HEK293 (cell line): ENCODE measurements at regions not wholly inside any gene's neighbourhood (a gene's known extent, or its start where the extent isn't known, plus 50 kb on each side); places are given as distances from the start of the nearest gene placed in this dataset.
A peak's percentile ranks its signal among the peaks of the same experiment; 100 is the strongest.

ENCODE experiments used
- CTCF ChIA-PET: fragments of 350-600 bp; formaldehyde crosslinking; extraction: SDS; loops from one replicate; lab custom pipeline; 2021; ENCODE audit warnings: antibody characterized with exemption; lab: Yijun Ruan, JAX
- POLR2A ChIA-PET: fragments of 300-600 bp; formaldehyde crosslinking; extraction: SDS; loops from one replicate; lab custom pipeline; 2020; ENCODE audit warnings: antibody characterized with exemption, inconsistent platforms; lab: Yijun Ruan, JAX
- H3K27ac ChIP-seq: fragments of 200-500 bp; sonication (Bioruptor generic); 2 replicates; pipeline ENCODE4 v1.5.1; 2014; ENCODE audit warnings: low read depth, low read length, control low read depth, inconsistent platforms; ENCODE audit errors: extremely low read depth
- H3K36me3 ChIP-seq, 2 experiments: fragments of 200-500 bp in 1 of 2; sonication (Bioruptor generic) in 1 of 2; 1 replicate in 1 of 2; 2 replicates in 1 of 2; pipeline ENCODE4 v1.5.1; 2014 to 2017; ENCODE audit warnings: inconsistent platforms in 2 of 2, low read length in 2 of 2; ENCODE audit not compliant: control insufficient read depth in 2 of 2, insufficient read depth in 1 of 2
- H3K4me1 ChIP-seq: fragments of 200-500 bp; sonication (Bioruptor generic); 2 replicates; pipeline ENCODE4 v1.5.1; 2014; ENCODE audit warnings: mild to moderate bottlenecking, low read length, inconsistent platforms; ENCODE audit not compliant: control insufficient read depth, insufficient read depth
- H3K4me3 ChIP-seq: 2 replicates; pipeline ENCODE4 v1.5.1; 2011; ENCODE audit warnings: low read depth, mild to moderate bottlenecking, control low read depth, low read length, moderate library complexity
- H3K9me3 ChIP-seq: fragments of 200-500 bp; sonication (Bioruptor generic); 2 replicates; pipeline ENCODE4 v1.5.1; 2014; ENCODE audit warnings: low read depth, low read length, inconsistent platforms; ENCODE audit not compliant: control insufficient read depth, insufficient read depth
- GLIS1 ChIP-seq: fragments of 450-650 bp; formaldehyde crosslinking; IDR thresholded peaks from 2 replicates; pipeline ENCODE4 v1.5.1; 2016; ENCODE audit warnings: missing biosample characterization, missing genetic modification characterization
- KLF7 ChIP-seq: fragments of 450-650 bp; formaldehyde crosslinking; IDR thresholded peaks from 2 replicates; pipeline ENCODE4 v1.5.1; 2016; ENCODE audit warnings: missing biosample characterization, missing genetic modification characterization, borderline replicate concordance
- PRDM1 ChIP-seq: fragments of 450-650 bp; formaldehyde crosslinking; IDR thresholded peaks from 2 replicates; pipeline ENCODE4; 2016; ENCODE audit warnings: missing biosample characterization, missing genetic modification characterization
- TCF7L2 ChIP-seq: IDR thresholded peaks from 2 replicates; pipeline ENCODE4 v1.6.1; 2011; ENCODE audit warnings: low read depth, mild to moderate bottlenecking, inconsistent platforms, low read length, moderate library complexity, borderline replicate concordance
- TRIM28 ChIP-seq: IDR thresholded peaks from 2 replicates; pipeline ENCODE4 v1.6.1; 2011; ENCODE audit warnings: low read length, control low read depth, borderline replicate concordance
- ZBTB17 ChIP-seq: fragments of 450-650 bp; formaldehyde crosslinking; IDR thresholded peaks from 2 replicates; pipeline ENCODE4 v1.5.1; 2016; ENCODE audit warnings: missing biosample characterization, missing genetic modification characterization
- ZFP37 ChIP-seq: fragments of 450-650 bp; formaldehyde crosslinking; IDR thresholded peaks from 2 replicates; pipeline ENCODE4 v1.5.1; 2016; ENCODE audit warnings: missing biosample characterization, missing genetic modification characterization
- ZFP41 ChIP-seq: fragments of 450-650 bp; formaldehyde crosslinking; IDR thresholded peaks from 2 replicates; pipeline ENCODE4 v1.5.1; 2016; ENCODE audit warnings: missing biosample characterization, missing genetic modification characterization, borderline replicate concordance
- ZNF133 ChIP-seq: fragments of 450-650 bp; formaldehyde crosslinking; IDR thresholded peaks from 2 replicates; pipeline ENCODE4 v1.5.1; 2016; ENCODE audit warnings: missing biosample characterization, missing genetic modification characterization
- ZNF169 ChIP-seq: fragments of 450-650 bp; formaldehyde crosslinking; IDR thresholded peaks from 2 replicates; pipeline ENCODE4 v1.5.1; 2016; ENCODE audit warnings: missing biosample characterization, missing genetic modification characterization
- ZNF19 ChIP-seq: fragments of 450-650 bp; formaldehyde crosslinking; IDR thresholded peaks from 2 replicates; pipeline ENCODE4; 2016; ENCODE audit warnings: missing biosample characterization, missing genetic modification characterization, low read depth
- ZNF2 ChIP-seq: fragments of 450-650 bp; formaldehyde crosslinking; IDR thresholded peaks from 2 replicates; pipeline ENCODE4 v1.5.1; 2016; ENCODE audit warnings: missing biosample characterization, missing genetic modification characterization
- ZNF433 ChIP-seq: fragments of 450-650 bp; formaldehyde crosslinking; IDR thresholded peaks from 2 replicates; pipeline ENCODE4 v1.5.1; 2016; ENCODE audit warnings: missing biosample characterization, missing genetic modification characterization, low read depth
- ZNF529 ChIP-seq: fragments of 450-650 bp; formaldehyde crosslinking; IDR thresholded peaks from 2 replicates; pipeline ENCODE4 v1.5.1; 2017; ENCODE audit warnings: missing genetic modification characterization, missing biosample characterization; ENCODE audit not compliant: insufficient replicate concordance
- ZNF561 ChIP-seq: fragments of 450-650 bp; IDR thresholded peaks from 2 replicates; pipeline ENCODE4 v1.5.1; 2018; ENCODE audit warnings: missing biosample characterization, missing genetic modification characterization, borderline replicate concordance
- ZNF580 ChIP-seq: fragments of 450-650 bp; formaldehyde crosslinking; IDR thresholded peaks from 2 replicates; pipeline ENCODE4 v1.5.1; 2016; ENCODE audit warnings: missing biosample characterization, missing genetic modification characterization
- ZNF670 ChIP-seq: fragments of 450-650 bp; formaldehyde crosslinking; IDR thresholded peaks from 2 replicates; pipeline ENCODE4 v1.5.1; 2016; ENCODE audit warnings: missing biosample characterization, missing genetic modification characterization, low read depth
- TF ChIP-seq, protein P1 (sequence below): fragments of 450-650 bp; formaldehyde crosslinking; IDR thresholded peaks from 2 replicates; pipeline ENCODE4 v1.5.1; 2016; ENCODE audit warnings: missing biosample characterization, missing genetic modification characterization
- TF ChIP-seq, protein P2 (sequence below): sonication (generic); formaldehyde crosslinking; IDR thresholded peaks from 2 replicates; pipeline ENCODE4 v1.8.1; 2022; ENCODE audit warnings: mild to moderate bottlenecking, moderate library complexity, missing genetic modification reagents

DNA sequence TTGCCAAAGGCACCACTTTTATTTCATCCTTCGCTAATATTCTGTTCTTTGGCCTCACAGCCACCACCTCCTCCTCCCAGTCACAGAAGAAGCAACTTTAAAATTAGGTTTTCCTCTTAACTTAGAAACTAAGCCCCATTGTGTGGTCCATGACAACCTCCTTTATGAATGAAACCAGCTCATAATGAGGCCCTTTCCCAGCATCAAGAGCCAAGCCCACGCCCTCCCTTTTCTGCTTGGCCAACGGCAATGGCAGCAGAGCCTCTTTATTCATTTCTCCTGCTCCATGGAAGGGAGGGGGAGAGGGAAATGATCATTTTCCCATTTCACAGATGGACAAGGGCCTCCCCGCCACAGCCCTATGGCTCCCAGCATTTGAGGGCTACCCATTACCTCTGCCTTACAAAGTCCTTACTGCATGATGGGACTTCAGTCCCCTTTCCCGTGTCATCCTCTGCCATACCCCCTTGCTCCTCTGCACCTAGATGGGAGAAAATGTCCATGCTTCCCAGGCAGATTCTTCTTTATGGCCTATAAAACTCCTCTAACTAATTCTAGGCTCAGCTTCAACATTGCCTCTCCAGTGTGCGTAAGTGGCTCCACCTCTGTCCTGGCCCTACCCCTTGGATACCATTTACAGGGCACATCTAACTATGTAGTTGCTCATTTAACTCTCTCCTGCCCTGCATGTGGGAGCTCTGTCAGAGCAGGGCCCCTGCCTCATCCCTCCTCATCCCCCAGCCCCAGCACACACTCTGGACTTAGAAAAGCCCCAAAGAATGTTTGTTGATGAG lies 475.5 kb downstream of the RPS24 start:
- POLR2A ChIA-PET, result interaction anchor here (0.5 kb wide), 1 partner anchor 186 kb away, joined by 5 read pairs; no protein-coding TSS in a partner anchor
- no peaks in the 10 kb centered on the region for H3K36me3 ChIP-seq

GRCh38 chr10:78510566-78511323 lies 477.1 kb downstream of the RPS24 start:
- POLR2A ChIA-PET, result interaction anchor here (0.6 kb wide), 1 partner anchor 102 kb away, joined by 3 read pairs; no protein-coding TSS in a partner anchor
- Histone ChIP-seq H3K36me3 (no peaks in the 10 kb centered on the region), H3K9me3 (no peaks in the 10 kb centered on the region), H3K27ac (no peak overlapping the region)
- TF ChIP-seq, protein P1, sequence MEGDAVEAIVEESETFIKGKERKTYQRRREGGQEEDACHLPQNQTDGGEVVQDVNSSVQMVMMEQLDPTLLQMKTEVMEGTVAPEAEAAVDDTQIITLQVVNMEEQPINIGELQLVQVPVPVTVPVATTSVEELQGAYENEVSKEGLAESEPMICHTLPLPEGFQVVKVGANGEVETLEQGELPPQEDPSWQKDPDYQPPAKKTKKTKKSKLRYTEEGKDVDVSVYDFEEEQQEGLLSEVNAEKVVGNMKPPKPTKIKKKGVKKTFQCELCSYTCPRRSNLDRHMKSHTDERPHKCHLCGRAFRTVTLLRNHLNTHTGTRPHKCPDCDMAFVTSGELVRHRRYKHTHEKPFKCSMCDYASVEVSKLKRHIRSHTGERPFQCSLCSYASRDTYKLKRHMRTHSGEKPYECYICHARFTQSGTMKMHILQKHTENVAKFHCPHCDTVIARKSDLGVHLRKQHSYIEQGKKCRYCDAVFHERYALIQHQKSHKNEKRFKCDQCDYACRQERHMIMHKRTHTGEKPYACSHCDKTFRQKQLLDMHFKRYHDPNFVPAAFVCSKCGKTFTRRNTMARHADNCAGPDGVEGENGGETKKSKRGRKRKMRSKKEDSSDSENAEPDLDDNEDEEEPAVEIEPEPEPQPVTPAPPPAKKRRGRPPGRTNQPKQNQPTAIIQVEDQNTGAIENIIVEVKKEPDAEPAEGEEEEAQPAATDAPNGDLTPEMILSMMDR (tag by site-specific recombination), result peak; percentile 55; the same call in 1 of the 2 replicates
- TF ChIP-seq ZNF529, result no peak
- TF ChIP-seq, all 188 proteins: peak for 1
- no peaks in the 10 kb centered on the region for H3K4me1 ChIP-seq
- CTCF ChIA-PET, result interaction anchor here (0.5 kb wide), 2 partner anchors 247 to 339 kb away, joined by 3 to 4 read pairs; no protein-coding TSS in a partner anchor
- H3K4me3 ChIP-seq, result no peak overlapping the region

More for the DNA sequence above, 475.5 kb downstream of the RPS24 start:
- no peak overlapping the region for H3K27ac ChIP-seq
- H3K4me1 ChIP-seq, result no peaks in the 10 kb centered on the region
- H3K9me3 ChIP-seq, result no peaks in the 10 kb centered on the region
- H3K4me3 ChIP-seq, result no peak overlapping the region
- TF ChIP-seq, protein P2, sequence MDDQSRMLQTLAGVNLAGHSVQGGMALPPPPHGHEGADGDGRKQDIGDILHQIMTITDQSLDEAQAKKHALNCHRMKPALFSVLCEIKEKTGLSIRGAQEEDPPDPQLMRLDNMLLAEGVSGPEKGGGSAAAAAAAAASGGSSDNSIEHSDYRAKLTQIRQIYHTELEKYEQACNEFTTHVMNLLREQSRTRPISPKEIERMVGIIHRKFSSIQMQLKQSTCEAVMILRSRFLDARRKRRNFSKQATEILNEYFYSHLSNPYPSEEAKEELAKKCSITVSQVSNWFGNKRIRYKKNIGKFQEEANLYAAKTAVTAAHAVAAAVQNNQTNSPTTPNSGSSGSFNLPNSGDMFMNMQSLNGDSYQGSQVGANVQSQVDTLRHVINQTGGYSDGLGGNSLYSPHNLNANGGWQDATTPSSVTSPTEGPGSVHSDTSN (CRISPR knock-in tag), result no peak
- TF ChIP-seq ZFP37 (no peak), ZNF169 (tag by site-specific recombination) (no peak), TRIM28 (no peak), ZNF19 (no peak), GLIS1 (tag by site-specific recombination) (no peak), ZNF2 (tag by site-specific recombination) (no peak), ZBTB17 (tag by site-specific recombination) (no peak)
- TF ChIP-seq, all 188 proteins: peak for 0
- CTCF ChIA-PET, result no interaction called here

GRCh38 chr10:78511324-78512204 lies 477.9 kb downstream of the RPS24 start:
- Histone ChIP-seq H3K4me1 (no peaks in the 10 kb centered on the region), H3K27ac (no peak overlapping the region), H3K36me3 (no peaks in the 10 kb centered on the region), H3K9me3 (no peaks in the 10 kb centered on the region), H3K4me3 (no peak overlapping the region)
- CTCF ChIA-PET, result no interaction called here
- no peak for TF ChIP-seq PRDM1
- TF ChIP-seq ZNF433 (tag by site-specific recombination), result no peak
- TF ChIP-seq KLF7 (tag by site-specific recombination), result no peak
- TF ChIP-seq ZNF580 (tag by site-specific recombination), result no peak
- TF ChIP-seq ZNF670, result no peak
- no peak for TF ChIP-seq ZFP41 (tag by site-specific recombination)
- no peak for TF ChIP-seq ZNF561
- no peak for TF ChIP-seq ZNF133 (tag by site-specific recombination)
- TF ChIP-seq TCF7L2, result no peak
- POLR2A ChIA-PET, result interaction anchor here (0.6 kb wide), 1 partner anchor 731 kb away, joined by 3 read pairs; no protein-coding TSS in a partner anchor
